GM21723 (cell line): ENCODE measurements at regions not wholly inside any gene's neighbourhood (a gene's known extent, or its start where the extent isn't known, plus 50 kb on each side); places are given as distances from the start of the nearest gene placed in this dataset.
"Not testable (repeated sequence)": the region's sequence is repeated elsewhere in the genome, so short reads cannot be mapped to it uniquely, and the experiment has no call there.

Experiments used
- ATAC-seq: cut with Tn5 transposase; IDR thresholded peaks from one replicate; pipeline ENCODE4 v1.9.1; 2021; ENCODE audit warnings: mild to moderate bottlenecking, moderate library complexity; ENCODE audit not compliant: unreplicated experiment

DNA sequence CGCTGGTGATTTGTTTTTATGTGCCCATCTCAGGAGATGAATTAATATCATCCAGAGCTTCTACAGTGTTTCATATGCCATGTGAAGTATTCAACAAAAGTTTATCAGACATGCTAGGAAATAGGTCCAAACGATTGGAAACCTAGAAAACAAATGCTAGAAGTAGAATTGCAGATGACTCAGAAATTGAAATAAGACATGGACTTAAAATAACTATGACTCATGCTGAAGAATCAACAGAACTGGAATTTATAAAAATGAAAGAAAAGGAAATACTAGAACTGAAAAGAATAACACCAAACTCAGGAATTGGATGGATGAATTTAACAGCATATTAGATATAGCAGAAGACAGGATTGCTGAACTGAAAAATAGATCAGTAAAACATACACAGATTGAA, 172.7 kb upstream of the GIMD1 start:
- ATAC-seq: no peak

DNA sequence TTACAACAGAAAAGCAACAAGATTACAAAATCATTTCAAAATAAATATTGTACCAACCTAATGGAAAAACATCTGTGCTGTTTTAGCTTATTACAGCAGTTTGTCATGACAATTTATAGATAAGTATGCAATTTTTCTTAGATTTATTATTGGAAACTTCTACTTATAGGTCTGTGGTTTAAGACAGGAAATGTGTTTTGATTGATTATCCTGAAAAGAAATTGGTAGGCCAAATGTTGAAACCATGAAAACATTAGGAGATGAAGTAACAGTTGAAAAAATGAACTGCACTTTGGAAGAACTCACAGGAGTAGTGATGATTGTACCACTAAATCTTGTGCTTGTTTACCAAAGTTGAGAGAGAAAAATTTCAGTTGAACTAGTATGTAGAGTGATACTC, 162.2 kb upstream of the GIMD1 start:
- no peak for ATAC-seq

DNA sequence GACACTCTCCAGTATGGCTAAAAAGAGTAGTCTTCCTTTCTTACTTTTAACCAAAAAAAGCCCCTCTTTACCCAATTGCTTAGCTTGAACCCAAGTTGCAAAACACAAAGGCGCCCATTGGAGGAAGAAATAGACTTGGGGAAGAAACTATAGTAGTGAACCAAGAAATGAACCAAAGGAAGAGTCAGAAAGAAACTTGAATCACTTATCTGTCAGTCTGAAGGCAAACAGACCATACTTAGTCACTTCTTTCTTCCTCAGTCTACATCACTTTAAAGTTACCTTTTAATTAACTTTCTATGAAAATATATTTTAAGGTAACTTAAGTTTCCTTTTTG, 161.4 kb upstream of the GIMD1 start:
- ATAC-seq: no peak

DNA sequence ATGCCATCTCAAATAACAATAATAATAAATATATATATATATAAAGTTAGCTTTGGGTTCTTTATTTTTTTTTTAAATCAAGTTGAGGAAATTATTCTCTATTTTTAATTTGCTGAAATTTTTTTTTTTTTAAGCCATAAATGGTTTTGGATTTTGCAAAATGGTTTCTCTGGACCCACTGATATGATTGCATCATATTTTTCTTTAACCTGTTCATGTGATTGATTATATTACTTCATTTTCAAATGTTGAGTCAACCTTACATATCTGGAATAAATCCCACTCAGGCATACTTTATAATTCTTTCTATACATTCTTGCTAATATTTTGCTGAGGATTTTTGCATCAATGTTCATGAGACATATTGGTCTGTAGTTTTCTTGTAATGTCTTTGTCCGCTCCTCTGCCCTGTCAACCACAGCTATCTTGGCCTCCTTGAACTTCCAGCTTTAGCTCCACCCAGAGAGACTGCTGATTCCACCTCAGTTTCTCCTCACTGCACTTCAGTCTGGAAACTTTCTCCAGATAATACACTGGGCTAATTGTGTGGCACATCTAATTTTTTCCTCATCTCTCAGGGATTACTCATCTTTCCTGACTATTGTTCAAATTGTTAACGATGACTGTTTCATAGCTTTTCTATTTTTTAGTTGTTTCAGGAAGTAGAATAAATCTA, 160.9 kb upstream of the GIMD1 start:
- ATAC-seq: no peak

DNA sequence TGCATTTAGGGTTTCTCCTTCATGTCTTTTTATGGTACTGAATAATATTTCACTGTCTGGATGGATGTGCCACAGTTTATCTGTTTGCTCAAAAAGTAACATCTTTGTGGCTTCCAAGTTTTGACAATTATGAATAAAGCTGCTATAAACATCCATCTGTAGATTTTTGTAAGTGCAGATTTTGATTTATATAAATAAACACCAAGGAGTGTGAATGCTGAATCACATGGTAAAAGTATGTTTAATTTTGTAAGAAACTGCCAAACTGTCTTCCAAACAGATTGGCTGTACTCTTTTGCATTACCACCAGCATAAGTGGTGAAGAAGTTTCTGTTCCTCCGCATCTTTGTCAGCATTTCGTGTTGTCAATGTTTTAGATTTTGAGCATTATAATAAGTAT, 158.7 kb upstream of the GIMD1 start:
- ATAC-seq: no peak

DNA sequence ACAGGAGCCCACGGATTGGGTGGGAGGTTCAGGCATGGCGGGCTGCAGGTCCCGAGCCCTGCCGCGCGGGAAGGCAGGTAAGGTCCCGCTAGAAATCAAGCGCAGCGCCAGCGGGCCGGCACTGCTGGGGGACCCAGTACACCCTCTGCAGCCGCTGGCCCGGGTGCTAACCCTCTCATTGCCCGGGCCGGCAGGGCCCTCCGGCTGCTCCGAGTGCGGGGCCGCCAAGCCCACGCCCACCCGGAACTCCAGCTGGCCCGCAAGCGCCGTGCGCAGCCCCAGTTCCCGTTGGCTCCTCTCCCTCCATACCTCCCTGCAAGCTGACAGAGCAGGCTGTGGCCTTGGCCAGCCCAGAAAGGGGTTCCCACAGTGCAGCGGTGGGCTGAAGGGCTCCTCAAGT, 156.8 kb upstream of the GIMD1 start:
- not testable (repeated sequence) for ATAC-seq

DNA sequence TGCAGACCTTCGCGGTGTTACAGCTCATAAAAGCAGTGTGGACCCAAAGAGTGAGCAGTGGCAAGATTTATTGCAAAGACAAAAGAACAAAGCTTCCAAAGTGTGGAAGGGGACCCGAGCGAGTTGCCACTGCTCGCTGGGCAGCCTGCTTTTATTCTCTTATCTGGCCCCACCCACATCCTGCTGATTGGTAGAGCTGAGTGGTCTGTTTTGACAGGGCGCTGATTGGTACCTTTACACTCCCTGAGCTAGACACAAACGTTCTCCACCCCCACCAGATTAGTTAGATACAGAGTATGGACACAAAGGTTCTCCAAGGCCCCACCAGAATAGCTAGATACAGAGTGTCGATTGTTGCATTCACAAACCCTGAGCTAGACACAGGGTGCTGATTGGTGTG, 156.2 kb upstream of the GIMD1 start:
- ATAC-seq: not testable (repeated sequence)

DNA sequence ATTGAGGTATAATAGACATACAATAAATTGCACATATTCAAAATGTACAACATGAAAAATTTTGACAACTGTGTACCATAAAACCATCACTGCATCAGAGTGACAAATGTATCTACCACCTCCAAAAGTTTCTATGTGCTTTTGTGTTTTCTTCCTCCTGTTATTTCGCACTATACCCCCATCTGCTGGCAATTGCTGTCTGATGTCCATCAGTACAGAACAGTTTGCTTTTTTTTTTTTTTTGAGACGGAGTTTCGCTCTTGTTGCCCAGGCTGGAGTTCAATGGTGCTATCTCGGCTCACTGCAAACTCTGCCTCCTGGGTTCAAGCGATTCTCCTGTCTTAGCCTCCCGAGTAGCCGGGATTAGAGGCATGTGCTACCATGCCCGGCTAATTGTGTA, 154.3 kb upstream of the GIMD1 start:
- ATAC-seq: no peak

DNA sequence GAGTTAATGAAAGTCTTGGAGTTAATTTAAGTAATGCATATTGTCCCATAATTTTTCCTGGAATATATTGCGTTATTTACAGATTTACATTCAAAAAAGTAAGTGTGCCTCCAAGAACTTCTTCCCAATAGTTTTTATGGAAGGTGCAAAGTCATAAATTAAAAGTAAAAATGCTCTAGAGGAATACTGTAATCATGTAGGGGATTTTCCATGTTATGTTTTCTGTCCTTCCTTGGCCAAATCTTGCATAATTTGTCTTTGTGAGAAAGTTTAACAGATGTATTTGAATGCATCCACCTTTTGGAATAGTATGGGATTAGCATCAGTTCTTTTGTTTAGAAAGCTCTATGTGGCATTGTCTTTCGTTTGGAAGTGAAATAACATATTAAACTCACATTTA, 144.1 kb upstream of the GIMD1 start:
- ATAC-seq: no peak

DNA sequence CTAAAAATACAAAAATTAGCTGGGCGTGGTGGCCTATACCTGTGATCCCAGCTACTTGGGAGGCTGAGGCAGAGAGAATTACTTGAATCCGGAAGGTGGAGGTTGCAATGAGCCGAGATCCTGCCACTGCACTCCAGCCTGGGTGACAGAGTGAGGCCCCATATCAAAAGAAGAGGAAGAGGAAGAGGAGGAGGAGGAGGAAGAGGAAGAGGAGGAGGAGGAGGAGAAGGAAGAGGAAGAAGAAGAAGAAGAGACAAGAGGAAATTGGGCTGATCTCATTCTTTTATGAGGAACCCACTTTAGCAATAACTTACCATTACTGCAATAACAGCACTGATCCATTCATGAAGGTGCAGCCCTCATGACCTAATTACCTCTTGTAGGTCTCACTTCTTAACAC, 138.9 kb upstream of the GIMD1 start:
- no peak for ATAC-seq

DNA sequence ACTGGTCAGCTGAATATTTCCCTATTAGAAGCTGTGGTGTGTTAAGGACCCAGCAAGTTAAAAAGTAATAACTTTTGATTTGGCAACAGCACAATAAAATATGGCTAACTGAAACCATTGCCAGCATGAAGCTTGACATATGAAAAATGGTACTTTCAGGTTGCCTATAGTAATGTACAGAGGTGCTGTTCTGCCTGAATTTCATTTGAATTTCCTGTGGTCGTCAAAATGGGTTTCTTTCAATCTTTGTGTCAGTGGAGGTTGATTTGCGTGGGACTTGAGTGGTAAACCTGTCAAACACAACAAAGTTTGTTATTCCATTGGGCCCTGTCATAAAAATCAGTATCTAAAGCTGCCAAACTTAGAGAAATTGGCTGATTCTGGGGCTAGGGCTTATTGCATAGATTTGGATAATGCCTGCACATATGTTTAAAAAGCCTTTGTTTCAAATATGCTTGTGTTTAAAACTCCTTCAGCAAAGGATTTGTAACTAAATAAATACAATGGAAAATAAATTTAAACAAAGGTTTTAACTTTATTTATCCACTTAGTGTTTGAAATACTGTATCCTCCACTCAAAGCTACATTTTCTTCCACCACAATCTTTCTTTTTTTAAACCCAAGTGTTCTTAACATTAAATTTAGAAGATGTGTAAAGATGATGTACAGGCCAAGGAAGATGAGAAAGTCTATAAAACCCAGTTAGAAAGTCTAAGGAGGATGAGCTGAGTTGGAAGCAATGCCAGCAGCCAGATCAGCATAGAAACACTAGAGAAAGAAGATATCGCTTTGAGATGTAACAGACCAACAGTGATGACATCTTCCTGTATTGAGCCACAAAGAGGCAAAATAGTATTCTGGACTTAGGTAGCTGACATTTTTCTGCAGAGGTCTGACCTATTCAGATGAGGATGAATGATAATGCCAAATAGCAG, 134.8 kb upstream of the GIMD1 start:
- no peak for ATAC-seq

DNA sequence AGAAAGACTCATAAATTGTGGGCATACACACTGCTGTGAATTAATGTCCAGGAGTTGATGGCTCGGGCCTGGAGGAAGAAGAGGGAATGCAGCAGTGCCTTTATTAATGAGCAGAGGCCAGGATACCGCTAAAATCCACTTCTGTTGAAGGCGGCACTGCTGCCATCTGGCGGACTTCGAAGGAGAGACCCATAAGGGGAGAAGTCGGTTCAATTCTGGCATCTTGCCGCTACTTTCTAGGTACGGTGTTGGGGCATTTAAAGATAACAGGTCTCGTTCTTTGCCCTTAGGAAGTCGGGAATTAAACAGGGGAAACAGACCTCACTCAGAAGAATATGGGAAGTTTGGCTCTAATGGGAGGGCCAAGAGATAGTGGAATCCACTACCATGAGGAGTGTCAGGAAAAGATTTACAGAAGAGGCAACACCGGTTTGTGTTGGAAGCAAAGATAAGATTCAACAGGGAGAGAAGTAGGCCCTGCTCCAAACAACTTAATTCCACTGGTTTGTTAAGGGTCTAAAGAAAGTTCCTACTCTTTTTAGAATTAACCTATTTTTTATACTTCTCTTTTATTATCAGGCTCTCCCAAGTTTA, 133.6 kb upstream of the GIMD1 start:
- peak; percentile 92 for ATAC-seq

DNA sequence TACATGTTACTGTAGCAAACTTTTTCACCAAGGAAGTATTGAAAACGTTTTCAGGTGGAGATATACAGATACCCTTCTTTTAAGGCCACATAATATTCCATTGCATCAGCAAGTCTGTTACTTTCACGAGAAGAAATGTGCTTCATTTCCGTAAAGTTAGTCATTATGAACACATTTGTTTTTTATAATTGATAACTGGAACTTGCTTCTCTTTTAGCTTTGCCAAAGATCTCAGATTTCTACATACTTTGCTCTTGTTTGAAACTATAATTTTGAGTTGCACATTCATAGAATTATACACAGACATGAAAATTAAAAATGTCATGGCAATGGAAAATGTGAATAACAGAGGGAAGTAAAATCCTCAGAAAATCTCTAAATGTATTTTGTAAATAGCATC, 128.7 kb upstream of the GIMD1 start:
- ATAC-seq: no peak

DNA sequence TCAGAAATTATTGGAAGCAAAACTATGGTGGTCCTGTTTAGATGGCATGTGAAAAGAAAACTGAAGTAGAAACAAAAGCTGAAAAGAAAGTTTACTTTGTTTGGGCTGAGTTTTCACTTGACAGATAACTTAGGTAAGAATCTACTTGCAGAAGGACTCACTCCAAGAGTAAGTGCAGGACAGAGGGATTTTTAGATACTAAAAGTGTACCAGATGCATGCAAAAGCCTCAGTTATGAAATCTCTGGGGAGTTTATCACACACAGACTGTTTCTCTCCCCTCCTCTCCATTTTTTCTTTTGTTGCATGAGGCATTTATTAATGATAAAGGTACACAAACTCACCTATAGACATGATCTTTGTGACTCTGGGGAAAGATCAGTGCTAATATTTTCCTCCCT, 127.5 kb upstream of the GIMD1 start:
- ATAC-seq: no peak

DNA sequence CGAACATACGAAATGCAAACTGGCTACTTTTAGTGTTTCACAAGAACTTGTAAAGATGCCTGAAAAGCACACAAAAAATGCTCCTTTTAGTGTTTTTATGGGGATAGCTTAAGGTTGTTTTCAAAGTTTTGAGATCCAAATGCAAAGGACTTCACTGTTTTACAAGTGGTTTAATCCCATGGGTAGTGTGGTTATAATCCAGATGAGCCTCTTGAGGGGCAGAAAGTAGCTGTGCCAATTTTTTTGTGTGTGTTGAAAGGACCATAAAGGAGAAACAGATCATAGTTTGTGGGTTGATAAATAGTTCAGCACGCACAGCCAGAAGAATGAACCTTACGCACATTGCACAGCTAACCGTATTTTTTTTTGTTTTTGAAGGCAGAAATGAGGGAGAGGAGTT, 126.9 kb upstream of the GIMD1 start:
- no peak for ATAC-seq

DNA sequence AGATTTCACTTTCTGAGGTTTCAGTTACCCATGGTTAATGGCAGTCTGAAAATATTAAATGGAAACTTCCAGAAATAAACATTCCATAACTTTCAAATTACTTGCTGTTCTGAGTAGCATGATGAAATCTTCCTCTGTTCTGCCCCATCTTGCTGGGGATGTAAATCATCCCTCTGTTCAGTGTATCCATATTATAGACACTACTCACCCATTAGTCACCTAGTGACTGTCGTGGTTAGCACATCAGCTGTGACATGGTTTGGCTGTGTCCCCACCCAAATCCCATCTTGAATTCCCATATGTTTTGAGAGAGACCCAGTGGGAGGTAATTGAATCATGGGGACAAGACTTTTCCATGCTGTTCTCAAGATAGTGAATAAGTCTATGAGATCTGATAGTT, 125.5 kb upstream of the GIMD1 start:
- no peak for ATAC-seq

DNA sequence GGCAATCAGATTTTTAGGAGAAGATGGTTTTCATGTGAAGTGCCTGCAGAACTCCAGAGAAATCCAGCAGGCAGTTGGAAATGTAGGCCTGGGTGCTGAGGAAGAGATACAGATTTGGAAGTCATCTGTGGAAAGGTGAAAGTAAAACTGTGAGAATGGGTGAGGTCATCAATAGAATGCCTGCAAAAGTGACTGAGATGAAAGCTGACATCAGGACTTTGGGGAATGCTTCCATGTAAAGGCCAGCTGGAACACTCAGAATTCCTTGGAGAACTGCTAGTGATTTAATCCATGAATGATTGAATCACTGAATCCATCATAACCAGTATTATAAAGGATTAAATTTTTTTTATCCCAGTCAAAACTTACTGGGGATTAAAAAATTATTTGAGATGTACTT, 124.5 kb upstream of the GIMD1 start:
- ATAC-seq: no peak

DNA sequence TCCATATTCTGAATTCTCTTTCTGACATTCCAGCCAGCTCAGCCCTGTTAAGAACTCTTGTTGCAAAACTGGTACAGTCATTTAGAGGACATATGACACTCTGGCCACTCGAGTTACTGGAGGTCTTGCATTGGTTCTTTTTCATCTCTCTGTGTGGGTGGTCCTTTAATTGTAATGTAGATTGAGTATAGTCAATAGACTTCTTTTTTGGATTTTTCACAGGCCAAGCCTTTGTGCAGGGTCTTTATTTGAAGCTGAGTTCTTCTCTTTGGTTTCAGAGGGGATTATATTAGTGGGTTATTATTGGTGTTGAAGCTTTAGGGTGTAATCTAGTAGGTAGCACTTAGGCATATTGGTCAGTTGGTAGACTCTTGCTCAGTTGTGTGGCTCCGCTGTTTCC, 118.0 kb upstream of the GIMD1 start:
- ATAC-seq: no peak

DNA sequence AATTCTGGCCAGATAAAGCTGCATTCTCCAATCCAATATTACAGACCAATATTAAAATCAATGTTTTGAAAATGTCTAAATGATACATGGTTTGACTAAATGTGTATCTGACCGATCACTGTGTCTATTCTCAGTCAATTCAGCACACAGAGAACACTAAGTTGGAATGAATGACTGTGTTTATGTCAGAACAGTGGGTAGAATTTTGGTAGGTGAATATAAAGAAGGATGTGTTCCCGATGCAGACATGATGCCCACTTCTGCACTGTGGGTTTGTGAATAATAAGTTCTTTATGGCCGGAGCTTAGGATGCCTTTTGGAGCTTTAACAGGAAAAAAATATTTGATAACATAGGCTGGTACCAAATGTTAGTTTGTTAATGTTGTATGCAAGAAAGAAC, 113.2 kb upstream of the GIMD1 start:
- ATAC-seq: no peak

DNA sequence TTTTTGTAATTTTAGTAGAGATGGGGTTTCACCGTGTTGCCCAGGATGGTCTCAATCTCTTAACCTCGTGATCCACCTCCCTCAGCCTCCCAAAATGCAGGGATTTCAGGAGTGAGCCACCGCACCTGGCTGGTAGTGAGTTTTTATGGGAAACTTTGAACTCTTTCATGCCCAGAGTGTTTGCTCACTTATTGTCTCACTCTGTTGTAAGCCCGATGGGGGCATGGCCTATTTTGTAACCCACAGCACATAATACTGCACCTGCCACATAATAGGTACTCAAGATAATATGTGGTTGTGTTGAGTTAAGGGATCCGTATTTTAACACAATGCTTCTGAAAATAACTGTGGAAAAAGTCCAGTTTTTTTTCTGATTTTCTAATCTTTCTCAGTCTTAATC, 109.6 kb upstream of the GIMD1 start:
- ATAC-seq: no peak

DNA sequence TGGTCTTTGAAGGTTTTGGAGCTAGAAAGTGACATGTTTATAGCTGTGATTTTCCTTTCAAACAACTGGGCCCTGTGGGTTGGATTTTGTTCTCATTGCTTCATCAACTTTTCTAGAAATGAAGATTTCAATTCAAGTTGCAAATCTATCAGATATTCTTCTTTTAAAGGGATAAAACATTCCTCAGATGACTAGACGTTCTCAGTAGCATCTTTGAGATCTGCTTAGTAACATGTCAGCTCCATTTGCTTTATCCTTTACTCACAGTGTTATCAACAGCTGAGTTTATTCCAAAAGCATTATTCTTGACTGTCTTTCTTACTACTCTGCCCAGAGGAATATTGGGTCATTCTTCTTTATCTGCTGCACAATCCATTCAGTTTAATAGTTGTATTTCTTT, 108.2 kb upstream of the GIMD1 start:
- no peak for ATAC-seq

DNA sequence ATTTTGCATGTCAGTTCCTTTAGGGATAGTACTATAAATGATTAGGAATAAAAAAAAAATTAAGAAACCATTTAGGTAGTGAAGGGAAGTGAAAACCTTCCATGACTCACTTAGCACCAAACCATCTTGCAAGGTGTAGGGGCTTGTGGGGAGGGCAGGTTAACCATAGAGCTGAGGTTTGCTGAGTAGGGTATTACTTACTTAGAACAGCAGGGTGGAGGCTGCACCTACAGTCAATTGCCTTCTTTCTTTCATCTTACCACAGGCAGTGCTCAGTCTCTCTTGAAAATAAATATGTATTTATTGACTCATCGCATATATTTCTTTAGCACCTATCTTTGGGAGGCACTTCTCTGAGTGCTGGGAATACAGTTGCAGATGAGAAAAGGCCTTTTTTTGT, 104.9 kb upstream of the GIMD1 start:
- ATAC-seq: no peak
